ENCODE measurements at regions not wholly inside any gene's neighbourhood (a gene's known extent, or its start where the extent isn't known, plus 50 kb on each side); places are given as distances from the start of the nearest gene placed in this dataset.

DNA sequence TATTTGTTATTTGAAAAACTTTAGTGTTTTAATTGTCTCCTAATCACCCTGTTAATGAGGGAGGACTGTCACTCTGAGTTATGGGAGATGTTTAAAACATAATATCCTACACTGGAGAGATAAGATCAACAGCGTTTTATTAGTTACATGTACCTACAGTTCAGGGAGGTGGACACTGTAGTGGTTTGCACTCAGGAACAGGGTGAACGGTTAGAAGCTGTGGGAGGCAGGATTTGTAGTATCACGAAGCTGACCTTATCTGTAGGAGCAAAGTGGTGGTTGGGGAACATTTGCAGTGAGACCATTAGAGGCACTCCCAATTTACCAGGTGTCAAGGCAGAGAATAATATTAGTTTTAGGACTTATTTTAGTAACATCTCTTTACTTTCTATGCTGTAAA, 193.3 kb upstream of the KCND2 start:
- TF ChIP-seq, protein P1, sequence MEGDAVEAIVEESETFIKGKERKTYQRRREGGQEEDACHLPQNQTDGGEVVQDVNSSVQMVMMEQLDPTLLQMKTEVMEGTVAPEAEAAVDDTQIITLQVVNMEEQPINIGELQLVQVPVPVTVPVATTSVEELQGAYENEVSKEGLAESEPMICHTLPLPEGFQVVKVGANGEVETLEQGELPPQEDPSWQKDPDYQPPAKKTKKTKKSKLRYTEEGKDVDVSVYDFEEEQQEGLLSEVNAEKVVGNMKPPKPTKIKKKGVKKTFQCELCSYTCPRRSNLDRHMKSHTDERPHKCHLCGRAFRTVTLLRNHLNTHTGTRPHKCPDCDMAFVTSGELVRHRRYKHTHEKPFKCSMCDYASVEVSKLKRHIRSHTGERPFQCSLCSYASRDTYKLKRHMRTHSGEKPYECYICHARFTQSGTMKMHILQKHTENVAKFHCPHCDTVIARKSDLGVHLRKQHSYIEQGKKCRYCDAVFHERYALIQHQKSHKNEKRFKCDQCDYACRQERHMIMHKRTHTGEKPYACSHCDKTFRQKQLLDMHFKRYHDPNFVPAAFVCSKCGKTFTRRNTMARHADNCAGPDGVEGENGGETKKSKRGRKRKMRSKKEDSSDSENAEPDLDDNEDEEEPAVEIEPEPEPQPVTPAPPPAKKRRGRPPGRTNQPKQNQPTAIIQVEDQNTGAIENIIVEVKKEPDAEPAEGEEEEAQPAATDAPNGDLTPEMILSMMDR (IDR thresholded peaks at IDR 0.05; ENCODE audit: insufficient read depth, low read length): no peak
- TF ChIP-seq, protein P2, sequence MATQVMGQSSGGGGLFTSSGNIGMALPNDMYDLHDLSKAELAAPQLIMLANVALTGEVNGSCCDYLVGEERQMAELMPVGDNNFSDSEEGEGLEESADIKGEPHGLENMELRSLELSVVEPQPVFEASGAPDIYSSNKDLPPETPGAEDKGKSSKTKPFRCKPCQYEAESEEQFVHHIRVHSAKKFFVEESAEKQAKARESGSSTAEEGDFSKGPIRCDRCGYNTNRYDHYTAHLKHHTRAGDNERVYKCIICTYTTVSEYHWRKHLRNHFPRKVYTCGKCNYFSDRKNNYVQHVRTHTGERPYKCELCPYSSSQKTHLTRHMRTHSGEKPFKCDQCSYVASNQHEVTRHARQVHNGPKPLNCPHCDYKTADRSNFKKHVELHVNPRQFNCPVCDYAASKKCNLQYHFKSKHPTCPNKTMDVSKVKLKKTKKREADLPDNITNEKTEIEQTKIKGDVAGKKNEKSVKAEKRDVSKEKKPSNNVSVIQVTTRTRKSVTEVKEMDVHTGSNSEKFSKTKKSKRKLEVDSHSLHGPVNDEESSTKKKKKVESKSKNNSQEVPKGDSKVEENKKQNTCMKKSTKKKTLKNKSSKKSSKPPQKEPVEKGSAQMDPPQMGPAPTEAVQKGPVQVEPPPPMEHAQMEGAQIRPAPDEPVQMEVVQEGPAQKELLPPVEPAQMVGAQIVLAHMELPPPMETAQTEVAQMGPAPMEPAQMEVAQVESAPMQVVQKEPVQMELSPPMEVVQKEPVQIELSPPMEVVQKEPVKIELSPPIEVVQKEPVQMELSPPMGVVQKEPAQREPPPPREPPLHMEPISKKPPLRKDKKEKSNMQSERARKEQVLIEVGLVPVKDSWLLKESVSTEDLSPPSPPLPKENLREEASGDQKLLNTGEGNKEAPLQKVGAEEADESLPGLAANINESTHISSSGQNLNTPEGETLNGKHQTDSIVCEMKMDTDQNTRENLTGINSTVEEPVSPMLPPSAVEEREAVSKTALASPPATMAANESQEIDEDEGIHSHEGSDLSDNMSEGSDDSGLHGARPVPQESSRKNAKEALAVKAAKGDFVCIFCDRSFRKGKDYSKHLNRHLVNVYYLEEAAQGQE (IDR thresholded peaks at IDR 0.05; ENCODE audit: insufficient replicate concordance, low read depth): no peak
- TF ChIP-seq POLR2AphosphoS5 (IDR thresholded peaks at IDR 0.05; ENCODE audit: low read depth): no peak
- TF ChIP-seq SPI1 (IDR thresholded peaks at IDR 0.05; ENCODE audit: borderline replicate concordance, low read depth): no peak
- TF ChIP-seq GABPA (IDR thresholded peaks at IDR 0.05; ENCODE audit: low read depth): no peak
